Chondrocyte (in vitro differentiated cells): ENCODE measurements at regions not wholly inside any gene's neighbourhood (a gene's known extent, or its start where the extent isn't known, plus 50 kb on each side); places are given as distances from the start of the nearest gene placed in this dataset.
"Not testable (repeated sequence)": the region's sequence is repeated elsewhere in the genome, so short reads cannot be mapped to it uniquely, and the experiment has no call there.

Experiments
- DNase-seq: peaks from one replicate; pipeline ENCODE4 v3.0.0; 2021; ENCODE audit warnings: mixed read lengths, low spot score
- H3K27ac Mint-ChIP-seq: one replicate; pipeline ENCODE4 v1.8.0; 2021; ENCODE audit warnings: mild to moderate bottlenecking, moderate library complexity, mixed read lengths; ENCODE audit not compliant: unreplicated experiment
- H3K27me3 Mint-ChIP-seq: 2 replicates; pipeline ENCODE4 v1.8.0; 2021; ENCODE audit warnings: low read depth, mixed read lengths
- H3K36me3 Mint-ChIP-seq: 2 replicates; pipeline ENCODE4 v1.8.0; 2021; ENCODE audit warnings: low read depth, mixed read lengths
- H3K4me1 Mint-ChIP-seq: 2 replicates; pipeline ENCODE4 v1.8.0; 2021; ENCODE audit warnings: low read depth, mild to moderate bottlenecking, mixed read lengths
- H3K4me3 Mint-ChIP-seq: one replicate; pipeline ENCODE4 v1.8.0; 2021; ENCODE audit warnings: mild to moderate bottlenecking, moderate library complexity, mixed read lengths; ENCODE audit not compliant: unreplicated experiment
- H3K9me3 Mint-ChIP-seq: 2 replicates; pipeline ENCODE4 v1.8.0; 2021; ENCODE audit warnings: low read depth, mixed read lengths
- TF ChIP-seq, protein P1 (sequence below): fragments of 200-600 bp; sonication (generic); IDR thresholded peaks from 2 replicates; pipeline ENCODE4 v1.5.0; 2021; ENCODE audit warnings: antibody characterized with exemption, mild to moderate bottlenecking, moderate library complexity

DNA sequence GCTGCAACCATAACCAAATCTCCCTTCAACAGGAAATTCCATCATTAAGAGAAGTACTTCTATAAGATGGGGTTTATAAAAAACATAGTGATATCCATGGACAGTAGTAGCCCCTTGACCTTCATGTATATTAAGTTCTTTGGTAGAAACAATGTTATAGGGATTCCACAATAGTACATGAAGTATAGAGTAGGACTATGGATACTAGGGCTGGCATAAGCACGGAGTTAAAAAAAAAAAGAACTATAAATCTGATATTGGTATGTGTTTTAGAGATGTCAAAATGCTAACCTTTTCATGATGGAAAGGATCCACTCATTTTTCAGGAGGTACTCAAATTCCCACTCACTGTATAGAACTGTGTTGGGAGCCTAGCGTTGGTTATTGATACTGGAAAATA lies 337.6 kb downstream of the FGF10 start:
- H3K27me3 Mint-ChIP-seq, result no peaks in the 10 kb centered on the region
- no peaks in the 10 kb centered on the region for H3K9me3 Mint-ChIP-seq
- H3K4me3 Mint-ChIP-seq, result no peak overlapping the region
- H3K4me1 Mint-ChIP-seq, result no peaks in the 10 kb centered on the region
- TF ChIP-seq, protein P1, sequence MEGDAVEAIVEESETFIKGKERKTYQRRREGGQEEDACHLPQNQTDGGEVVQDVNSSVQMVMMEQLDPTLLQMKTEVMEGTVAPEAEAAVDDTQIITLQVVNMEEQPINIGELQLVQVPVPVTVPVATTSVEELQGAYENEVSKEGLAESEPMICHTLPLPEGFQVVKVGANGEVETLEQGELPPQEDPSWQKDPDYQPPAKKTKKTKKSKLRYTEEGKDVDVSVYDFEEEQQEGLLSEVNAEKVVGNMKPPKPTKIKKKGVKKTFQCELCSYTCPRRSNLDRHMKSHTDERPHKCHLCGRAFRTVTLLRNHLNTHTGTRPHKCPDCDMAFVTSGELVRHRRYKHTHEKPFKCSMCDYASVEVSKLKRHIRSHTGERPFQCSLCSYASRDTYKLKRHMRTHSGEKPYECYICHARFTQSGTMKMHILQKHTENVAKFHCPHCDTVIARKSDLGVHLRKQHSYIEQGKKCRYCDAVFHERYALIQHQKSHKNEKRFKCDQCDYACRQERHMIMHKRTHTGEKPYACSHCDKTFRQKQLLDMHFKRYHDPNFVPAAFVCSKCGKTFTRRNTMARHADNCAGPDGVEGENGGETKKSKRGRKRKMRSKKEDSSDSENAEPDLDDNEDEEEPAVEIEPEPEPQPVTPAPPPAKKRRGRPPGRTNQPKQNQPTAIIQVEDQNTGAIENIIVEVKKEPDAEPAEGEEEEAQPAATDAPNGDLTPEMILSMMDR, result no peak
- H3K36me3 Mint-ChIP-seq, result no peaks in the 10 kb centered on the region
- no peak overlapping the region for H3K27ac Mint-ChIP-seq
- DNase-seq, result no peak

DNA sequence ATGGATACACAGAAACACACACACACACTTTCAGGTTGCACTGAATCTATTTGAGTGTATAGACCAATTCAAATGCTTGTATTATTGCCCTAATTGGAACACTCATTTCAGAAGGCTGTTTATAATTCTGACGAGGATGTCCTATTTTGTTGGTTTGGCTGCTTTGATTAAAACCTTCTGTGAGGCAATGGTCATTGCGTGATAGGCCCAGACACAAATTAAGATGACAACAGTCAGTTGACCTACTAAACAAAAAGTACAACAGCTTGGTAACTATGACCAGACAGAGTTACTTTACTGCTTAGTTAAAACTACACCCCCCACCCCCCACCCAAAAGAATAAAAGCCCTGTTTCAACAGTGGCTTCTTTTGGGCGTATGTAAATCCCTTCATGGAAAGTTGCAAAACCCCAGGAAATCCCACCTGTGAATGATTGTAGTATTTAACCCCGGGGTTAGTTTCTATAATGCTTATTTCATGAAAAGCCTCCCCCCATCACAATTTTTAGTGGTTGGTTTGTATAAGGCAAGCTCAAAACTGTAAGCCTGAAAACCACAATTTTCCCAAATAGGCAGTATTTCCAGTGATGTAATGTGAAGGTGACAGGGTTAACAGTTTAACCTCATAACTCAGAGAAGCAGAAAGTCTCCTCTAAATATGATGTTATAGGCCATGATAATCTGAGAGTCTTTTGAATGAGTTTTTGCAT lies 340.8 kb downstream of the FGF10 start:
- no peaks in the 10 kb centered on the region for H3K4me1 Mint-ChIP-seq
- H3K4me3 Mint-ChIP-seq, result no peak overlapping the region
- peaks cover 12% of the 10 kb centered on the region for H3K9me3 Mint-ChIP-seq
- no peak overlapping the region for H3K27ac Mint-ChIP-seq
- no peak for DNase-seq
- no peaks in the 10 kb centered on the region for H3K36me3 Mint-ChIP-seq
- no peaks in the 10 kb centered on the region for H3K27me3 Mint-ChIP-seq
- TF ChIP-seq, protein P1, result no peak

DNA sequence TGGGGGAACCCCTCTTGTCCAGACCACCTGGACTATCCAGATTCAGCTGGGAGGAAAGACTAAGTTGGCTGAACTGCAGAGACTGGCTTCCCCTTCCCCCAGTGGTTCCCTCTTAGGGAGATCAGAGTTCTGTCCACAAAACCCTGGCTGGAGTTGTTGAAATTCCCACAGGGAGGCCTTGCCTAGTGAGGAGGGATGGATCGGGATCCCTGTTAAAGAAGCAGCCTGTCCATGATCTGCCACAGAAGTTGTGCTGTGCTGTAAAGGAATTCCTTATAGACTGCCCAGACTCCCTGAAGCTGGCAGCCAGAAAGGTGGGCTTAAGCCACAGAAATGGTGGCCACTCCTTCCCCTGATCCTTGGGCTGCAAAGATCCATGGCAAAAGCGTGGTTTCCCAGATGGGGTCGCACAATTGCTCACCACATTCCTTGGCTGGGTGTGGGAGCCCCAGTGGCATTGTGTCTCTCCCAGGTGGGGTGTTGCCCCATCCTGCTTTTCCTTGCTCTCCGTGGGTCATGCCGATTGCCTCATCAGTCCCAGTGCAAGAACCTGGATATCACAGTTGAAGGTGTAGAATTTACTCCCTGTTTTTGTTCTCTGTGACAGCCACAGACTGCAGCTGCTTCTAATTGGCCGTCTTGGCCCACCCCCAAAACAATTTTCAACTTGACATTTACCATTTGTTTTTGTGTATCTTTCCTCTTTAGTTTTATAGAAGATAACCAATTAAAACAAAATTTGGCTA lies 342.4 kb downstream of the FGF10 start:
- Mint-ChIP-seq H3K4me3 (no peak overlapping the region), H3K27ac (no peak overlapping the region), H3K9me3 (peaks cover 16% of the 10 kb centered on the region), H3K27me3 (no peaks in the 10 kb centered on the region), H3K4me1 (no peaks in the 10 kb centered on the region), H3K36me3 (no peaks in the 10 kb centered on the region)
- TF ChIP-seq, protein P1, result no peak
- DNase-seq, result no peak

DNA sequence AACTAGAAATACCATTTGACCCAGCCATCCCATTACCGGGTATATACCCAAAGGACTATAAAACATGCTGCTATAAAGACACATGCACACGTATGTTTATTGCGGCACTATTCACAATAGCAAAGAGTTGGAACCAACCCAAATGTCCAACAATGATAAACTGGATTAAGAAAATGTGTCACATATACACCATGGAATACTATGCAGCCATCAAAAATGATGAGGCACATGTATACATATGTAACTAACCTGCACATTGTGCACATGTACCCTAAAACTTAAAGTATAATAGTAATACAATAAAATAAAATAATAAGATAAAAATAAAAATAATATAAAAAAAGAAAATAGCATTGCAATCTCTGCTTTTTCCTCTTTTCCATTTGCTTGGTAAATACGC lies 344.7 kb downstream of the FGF10 start:
- H3K4me3 Mint-ChIP-seq, H3K36me3 Mint-ChIP-seq, H3K4me1 Mint-ChIP-seq, H3K27ac Mint-ChIP-seq, H3K27me3 Mint-ChIP-seq, DNase-seq: not testable (repeated sequence)
- H3K9me3 Mint-ChIP-seq, result peaks cover 24% of the 10 kb centered on the region

DNA sequence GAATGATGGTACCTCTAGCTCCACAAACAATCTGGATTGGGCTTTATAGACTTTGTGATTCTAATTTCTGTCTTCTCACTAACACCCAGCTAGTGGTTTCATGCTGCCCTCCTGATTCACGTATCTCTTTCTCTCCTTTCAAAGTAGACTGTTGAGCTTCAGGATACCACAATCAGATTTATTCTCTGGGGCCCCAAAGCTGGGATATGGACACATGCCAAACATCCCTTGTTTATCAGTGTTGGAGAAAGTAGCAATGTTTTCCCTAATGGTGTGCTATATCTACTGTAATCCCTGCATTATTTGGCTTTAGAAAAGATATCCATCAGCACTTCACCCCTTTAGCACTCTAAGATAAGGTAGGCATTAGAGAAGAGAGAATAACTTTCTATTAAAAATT lies 361.0 kb downstream of the FGF10 start:
- no peaks in the 10 kb centered on the region for H3K4me1 Mint-ChIP-seq
- TF ChIP-seq, protein P1, result no peak
- H3K27me3 Mint-ChIP-seq, result peaks cover 1% of the 10 kb centered on the region
- DNase-seq, result no peak
- no peaks in the 10 kb centered on the region for H3K36me3 Mint-ChIP-seq
- no peaks in the 10 kb centered on the region for H3K9me3 Mint-ChIP-seq
- no peak overlapping the region for H3K4me3 Mint-ChIP-seq
- H3K27ac Mint-ChIP-seq, result no peak overlapping the region

DNA sequence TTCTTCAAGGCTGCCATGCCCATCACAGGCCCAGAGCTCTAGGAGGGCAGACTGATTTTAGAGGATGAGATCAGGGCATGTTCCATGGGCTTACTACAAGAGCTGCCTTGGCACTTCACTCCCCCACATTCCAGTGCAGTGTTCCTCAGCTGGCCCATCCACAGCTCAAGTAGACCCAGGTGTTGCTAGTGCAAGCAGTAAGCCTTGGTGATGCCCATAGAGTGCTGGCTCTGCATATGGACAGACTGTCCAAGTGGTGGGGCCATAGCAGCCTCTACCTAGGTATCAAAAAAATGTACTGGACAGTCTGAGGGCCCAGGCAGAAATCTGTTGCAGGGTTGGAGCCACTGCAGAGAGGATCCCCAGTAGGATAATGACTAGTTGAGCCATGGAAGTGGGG lies 366.6 kb downstream of the FGF10 start:
- TF ChIP-seq, protein P1, result no peak
- no peak for DNase-seq
- Mint-ChIP-seq H3K4me3 (no peak overlapping the region), H3K36me3 (no peaks in the 10 kb centered on the region), H3K27me3 (no peaks in the 10 kb centered on the region), H3K27ac (no peak overlapping the region), H3K9me3 (peaks cover 4% of the 10 kb centered on the region), H3K4me1 (no peaks in the 10 kb centered on the region)
